Activated CD4-positive, alpha-beta T cell treated with anti-CD3 and anti-CD28 coated beads, Interleukin-2, Interleukin-4, amounts not matched to agents 100 ng/mL and 50 ng/mL, durations not matched to agents 16 hours and 8 hours (primary cell): ENCODE measurements at regions not wholly inside any gene's neighbourhood (a gene's known extent, or its start where the extent isn't known, plus 50 kb on each side); places are given as distances from the start of the nearest gene placed in this dataset.
"Not testable (repeated sequence)": the region's sequence is repeated elsewhere in the genome, so short reads cannot be mapped to it uniquely, and the experiment has no call there.

ENCODE experiments used
- DNase-seq: peaks from one replicate; pipeline ENCODE4 v3.0.0-alpha.2; 2020; ENCODE audit warnings: low spot score

GRCh38 chr4:188287169-188287894, 148.1 kb downstream of the TRIML1 start:
- DNase-seq, result no peak

GRCh38 chr4:188289531-188290125, 150.4 kb downstream of the TRIML1 start:
- DNase-seq, result no peak

GRCh38 chr4:188295899-188296298, 156.7 kb downstream of the TRIML1 start:
- DNase-seq, result no peak

GRCh38 chr4:188296331-188296730, 157.1 kb downstream of the TRIML1 start:
- DNase-seq, result no peak

- DNase-seq, result no peak
Measured at GRCh38 chr4:188297873-188298272, 158.6 kb downstream of the TRIML1 start.

GRCh38 chr4:188299161-188299560, 159.9 kb downstream of the TRIML1 start:
- DNase-seq, result no peak

- no peak for DNase-seq
Measured at GRCh38 chr4:188300385-188300784, 161.1 kb downstream of the TRIML1 start.

- no peak for DNase-seq
Measured at GRCh38 chr4:188305690-188306089, 166.4 kb downstream of the TRIML1 start.

- DNase-seq, result no peak
Measured at GRCh38 chr4:188307591-188307990, 168.3 kb downstream of the TRIML1 start.

- no peak for DNase-seq
Measured at GRCh38 chr4:188308142-188308541, 168.9 kb downstream of the TRIML1 start.

- no peak for DNase-seq
Measured at GRCh38 chr4:188316391-188316790, 177.2 kb downstream of the TRIML1 start.

- DNase-seq, result no peak
Measured at GRCh38 chr4:188328966-188329365, 189.7 kb downstream of the TRIML1 start.

- DNase-seq, result no peak
Measured at GRCh38 chr4:188329521-188329920, 190.3 kb downstream of the TRIML1 start.

- no peak for DNase-seq
Measured at GRCh38 chr4:188332265-188332664, 193.0 kb downstream of the TRIML1 start.

- DNase-seq, result no peak
Measured at GRCh38 chr4:188336891-188337290, 197.7 kb downstream of the TRIML1 start.

- no peak for DNase-seq
Measured at GRCh38 chr4:188341428-188341827, 202.2 kb downstream of the TRIML1 start.

GRCh38 chr4:188346171-188346809, 207.0 kb downstream of the TRIML1 start:
- DNase-seq, result no peak

GRCh38 chr4:188347339-188347738, 208.1 kb downstream of the TRIML1 start:
- DNase-seq, result no peak

GRCh38 chr4:188349569-188349968, 210.3 kb downstream of the TRIML1 start:
- not testable (repeated sequence) for DNase-seq

- no peak for DNase-seq
Measured at GRCh38 chr4:188363196-188363595, 224.0 kb downstream of the TRIML1 start.

GRCh38 chr4:188370777-188371176, 231.5 kb downstream of the TRIML1 start:
- no peak for DNase-seq

GRCh38 chr4:188372058-188372457, 232.8 kb downstream of the TRIML1 start:
- no peak for DNase-seq

GRCh38 chr4:188372829-188373228, 233.6 kb downstream of the TRIML1 start:
- no peak for DNase-seq
